ENCODE measurements at regions not wholly inside any gene's neighbourhood (a gene's known extent, or its start where the extent isn't known, plus 50 kb on each side); places are given as distances from the start of the nearest gene placed in this dataset.

GRCh38 chr5:152187668-152188067 is 217.4 kb downstream of the NMUR2 start:
- Histone ChIP-seq H3K27me3 (peaks cover 3% of the 10 kb centered on the region), H3K36me3 (replicated peaks in 1 of 2) (no peaks in the 10 kb centered on the region), H3K27ac (no peak overlapping the region), H3K4me3 (no peak overlapping the region), H3K9me3 (replicated peaks in 1 of 3) (no peaks in the 10 kb centered on the region), H3K4me1 (replicated peaks in 1 of 2) (no peaks in the 10 kb centered on the region)
- no peak for DNase-seq
- no peak for TF ChIP-seq CTCF (IDR thresholded peaks at IDR 0.05)
- TF ChIP-seq POLR2A (IDR thresholded peaks at IDR 0.05), result no peak
- intact Hi-C loops (cut with DNase I), result no loop called here

- no peak overlapping the region for H3K27ac ChIP-seq
- intact Hi-C loops (cut with DNase I), result no loop called here
- no peak for DNase-seq
- no peaks in the 10 kb centered on the region for H3K9me3 ChIP-seq (replicated peaks in 1 of 3)
- TF ChIP-seq CTCF (IDR thresholded peaks at IDR 0.05) (no peak), POLR2A (IDR thresholded peaks at IDR 0.05) (no peak)
- H3K27me3 ChIP-seq, result peaks cover 3% of the 10 kb centered on the region
- 39 to 54% (median 52%) methylated on average over 9 of the region's 9 CpGs for WGBS, 4 donors
- no peaks in the 10 kb centered on the region for H3K4me1 ChIP-seq (replicated peaks in 1 of 2)
- H3K36me3 ChIP-seq (replicated peaks in 1 of 2), result no peaks in the 10 kb centered on the region
- no peak overlapping the region for H3K4me3 ChIP-seq
Observed at GRCh38 chr5:152185547-152186245, 219.4 kb downstream of the NMUR2 start.

- intact Hi-C loops (cut with DNase I), result no loop called here
Observed at GRCh38 chr5:152184266-152184665, 220.8 kb downstream of the NMUR2 start.

GRCh38 chr5:152181461-152181860 is 223.6 kb downstream of the NMUR2 start:
- WGBS, 4 donors, result 77 to 87% (median 83%) methylated on average over 3 of the region's 3 CpGs
- Histone ChIP-seq H3K36me3 (replicated peaks in 1 of 2) (no peaks in the 10 kb centered on the region), H3K9me3 (replicated peaks in 1 of 3) (no peaks in the 10 kb centered on the region), H3K27me3 (peaks cover 3% of the 10 kb centered on the region), H3K4me3 (no peak overlapping the region), H3K4me1 (replicated peaks in 1 of 2) (no peaks in the 10 kb centered on the region), H3K27ac (no peak overlapping the region)
- intact Hi-C loops (cut with DNase I), result no loop called here
- no peak for DNase-seq
- TF ChIP-seq CTCF (IDR thresholded peaks at IDR 0.05), result no peak
- TF ChIP-seq POLR2A (IDR thresholded peaks at IDR 0.05), result no peak

More at GRCh38 chr5:152184266-152184665, 220.8 kb downstream of the NMUR2 start:
- TF ChIP-seq POLR2A (IDR thresholded peaks at IDR 0.05) (no peak), CTCF (IDR thresholded peaks at IDR 0.05) (no peak)
- Histone ChIP-seq H3K4me3 (no peak overlapping the region), H3K36me3 (replicated peaks in 1 of 2) (no peaks in the 10 kb centered on the region), H3K4me1 (replicated peaks in 1 of 2) (no peaks in the 10 kb centered on the region), H3K9me3 (replicated peaks in 1 of 3) (no peaks in the 10 kb centered on the region), H3K27ac (no peak overlapping the region), H3K27me3 (peaks cover 3% of the 10 kb centered on the region)
- WGBS, 4 donors, result 41 to 91% (median 79%) methylated on average over 2 of the region's 2 CpGs
- no peak for DNase-seq

All from adrenal gland (tissue), 9 donors.